ENCODE measurements at regions not wholly inside any gene's neighbourhood (a gene's known extent, or its start where the extent isn't known, plus 50 kb on each side); places are given as distances from the start of the nearest gene placed in this dataset.

- TF ChIP-seq CTCF (conservative IDR thresholded peaks at IDR 0.05 in 1 of 2, IDR thresholded peaks at IDR 0.05 in 1 of 2; ENCODE audit: low read depth in 1 of 2, low read length in 2 of 2) (no peak), EZH2 (IDR thresholded peaks at IDR 0.05; ENCODE audit: low read length, missing control alignments) (no peak)
These were observed 295.3 kb upstream of the DDX18 start for GRCh38 chr2:117519238-117519637.

All from fibroblast of lung (primary cell).